HG02973 (cell line): ENCODE measurements at regions not wholly inside any gene's neighbourhood (a gene's known extent, or its start where the extent isn't known, plus 50 kb on each side); places are given as distances from the start of the nearest gene placed in this dataset.
"Not testable (repeated sequence)": the region's sequence is repeated elsewhere in the genome, so short reads cannot be mapped to it uniquely, and the experiment has no call there.

Experiments used
- ATAC-seq: cut with Tn5 transposase; IDR thresholded peaks from one replicate; pipeline ENCODE4 v1.9.1; 2021; ENCODE audit warnings: moderate library complexity; ENCODE audit not compliant: unreplicated experiment

- ATAC-seq: not testable (repeated sequence)
These were observed 1005.4 kb downstream of the SOCS6 start for GRCh38 chr18:71294201-71294600.

- no peak for ATAC-seq
These were observed 1004.5 kb downstream of the SOCS6 start for GRCh38 chr18:71293322-71293721.

GRCh38 chr18:71287268-71287667 is 998.4 kb downstream of the SOCS6 start:
- no peak for ATAC-seq

- no peak for ATAC-seq
These were observed 963.6 kb downstream of the SOCS6 start for GRCh38 chr18:71252351-71252865.

- no peak for ATAC-seq
These were observed 961.3 kb downstream of the SOCS6 start for GRCh38 chr18:71250191-71250590.

GRCh38 chr18:71249791-71250190 is 960.9 kb downstream of the SOCS6 start:
- ATAC-seq: no peak

GRCh38 chr18:71242981-71243380 is 954.1 kb downstream of the SOCS6 start:
- ATAC-seq: no peak

- no peak for ATAC-seq
These were observed 950.3 kb downstream of the SOCS6 start for GRCh38 chr18:71238974-71239624.

- no peak for ATAC-seq
These were observed 948.8 kb downstream of the SOCS6 start for GRCh38 chr18:71237641-71238040.

- ATAC-seq: no peak
These were observed 944.3 kb downstream of the SOCS6 start for GRCh38 chr18:71233177-71233576.

- no peak for ATAC-seq
These were observed 934.6 kb downstream of the SOCS6 start for GRCh38 chr18:71223486-71223885.

GRCh38 chr18:71221405-71221804 is 932.6 kb downstream of the SOCS6 start:
- ATAC-seq: no peak

- not testable (repeated sequence) for ATAC-seq
These were observed 923.9 kb downstream of the SOCS6 start for GRCh38 chr18:71212739-71213138.

GRCh38 chr18:71212222-71212621 is 923.4 kb downstream of the SOCS6 start:
- no peak for ATAC-seq

GRCh38 chr18:71209944-71210343 is 921.1 kb downstream of the SOCS6 start:
- no peak for ATAC-seq

GRCh38 chr18:71194438-71194837 is 905.6 kb downstream of the SOCS6 start:
- no peak for ATAC-seq

- ATAC-seq: no peak
These were observed 900.7 kb downstream of the SOCS6 start for GRCh38 chr18:71189581-71189980.

GRCh38 chr18:71168557-71169145 is 879.8 kb downstream of the SOCS6 start:
- ATAC-seq: no peak

GRCh38 chr18:71136487-71136886 is 847.6 kb downstream of the SOCS6 start:
- no peak for ATAC-seq

- ATAC-seq: no peak
These were observed 845.3 kb downstream of the SOCS6 start for GRCh38 chr18:71134122-71134521.

- no peak for ATAC-seq
These were observed 843.1 kb downstream of the SOCS6 start for GRCh38 chr18:71131918-71132317.

GRCh38 chr18:71130351-71130750 is 841.5 kb downstream of the SOCS6 start:
- no peak for ATAC-seq

GRCh38 chr18:71125581-71125980 is 836.7 kb downstream of the SOCS6 start:
- no peak for ATAC-seq
